Epidermal melanocyte (primary cell): ENCODE measurements at regions not wholly inside any gene's neighbourhood (a gene's known extent, or its start where the extent isn't known, plus 50 kb on each side); places are given as distances from the start of the nearest gene placed in this dataset.
"Not testable (repeated sequence)": the region's sequence is repeated elsewhere in the genome, so short reads cannot be mapped to it uniquely, and the experiment has no call there.

ENCODE experiments used
- DNase-seq: peaks from one replicate; pipeline ENCODE4 v3.0.0; 2011; ENCODE audit warnings: low spot score; ENCODE audit not compliant: insufficient read length

DNA sequence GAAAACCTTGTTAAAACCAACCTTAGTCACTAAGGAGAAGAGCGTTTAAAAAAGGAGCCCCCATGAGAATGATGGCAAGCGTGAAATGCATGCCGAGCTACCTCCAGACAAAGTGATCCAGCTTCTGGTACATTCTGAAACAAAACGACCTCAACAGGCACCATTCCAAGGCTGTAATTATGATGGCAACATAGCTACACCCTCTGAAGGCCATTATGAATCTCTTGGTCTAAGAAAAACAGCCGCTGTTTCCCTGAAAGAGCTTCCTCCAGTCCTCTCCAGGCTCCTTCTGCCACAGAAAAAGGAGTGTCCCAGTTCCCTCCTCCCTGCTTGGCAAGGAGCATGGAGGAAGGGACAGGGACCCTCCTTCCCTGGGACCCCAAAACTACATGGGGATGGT is 50.0 kb upstream of the ABLIM1 start:
- DNase-seq: no peak

DNA sequence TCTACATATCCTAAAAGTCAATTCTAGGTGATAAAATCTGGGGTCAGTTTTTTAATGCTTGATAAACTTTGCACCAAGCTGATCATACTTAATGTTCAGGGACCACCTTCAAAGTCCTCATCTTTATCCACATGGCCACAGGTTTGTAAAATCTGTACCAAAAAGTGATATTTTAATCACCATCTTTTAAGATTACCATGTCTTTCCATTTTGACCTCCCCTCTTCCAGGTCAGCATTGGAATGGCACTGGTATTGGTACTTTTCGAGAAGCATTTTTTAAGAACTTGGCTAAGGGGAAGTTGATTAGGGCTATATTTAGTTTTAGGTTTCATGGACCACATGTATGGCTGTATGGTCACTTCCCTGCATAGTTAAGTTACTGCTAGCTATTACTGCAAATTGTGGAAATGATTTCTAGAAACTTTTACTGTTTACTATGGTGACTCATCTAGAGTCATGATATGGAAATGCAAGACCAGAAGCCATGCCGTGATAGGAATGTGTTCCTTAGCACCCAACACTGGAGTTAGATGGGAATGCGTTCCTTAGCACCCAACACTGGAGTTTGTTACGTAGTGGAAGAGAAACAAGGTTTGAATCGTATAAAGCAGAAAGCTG is 50.8 kb upstream of the ABLIM1 start:
- DNase-seq: no peak

DNA sequence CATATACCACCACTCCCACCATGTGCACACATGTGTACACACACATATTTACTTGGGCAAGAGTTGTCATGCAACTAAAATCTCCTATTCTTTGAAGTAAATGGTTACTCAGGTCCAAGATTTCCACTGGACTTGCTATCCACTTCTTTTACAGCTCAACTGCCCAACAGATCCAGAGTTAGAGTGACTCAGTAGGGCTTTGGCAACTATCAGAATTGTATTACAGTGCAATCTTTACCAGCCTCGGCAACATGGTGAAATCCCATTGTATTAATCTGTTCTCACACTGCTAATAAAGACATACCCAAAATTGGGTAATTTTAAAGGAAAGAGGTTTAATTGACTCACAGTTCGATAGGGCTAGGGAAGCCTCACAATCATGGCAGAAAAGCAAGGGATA is 51.9 kb upstream of the ABLIM1 start:
- no peak for DNase-seq

DNA sequence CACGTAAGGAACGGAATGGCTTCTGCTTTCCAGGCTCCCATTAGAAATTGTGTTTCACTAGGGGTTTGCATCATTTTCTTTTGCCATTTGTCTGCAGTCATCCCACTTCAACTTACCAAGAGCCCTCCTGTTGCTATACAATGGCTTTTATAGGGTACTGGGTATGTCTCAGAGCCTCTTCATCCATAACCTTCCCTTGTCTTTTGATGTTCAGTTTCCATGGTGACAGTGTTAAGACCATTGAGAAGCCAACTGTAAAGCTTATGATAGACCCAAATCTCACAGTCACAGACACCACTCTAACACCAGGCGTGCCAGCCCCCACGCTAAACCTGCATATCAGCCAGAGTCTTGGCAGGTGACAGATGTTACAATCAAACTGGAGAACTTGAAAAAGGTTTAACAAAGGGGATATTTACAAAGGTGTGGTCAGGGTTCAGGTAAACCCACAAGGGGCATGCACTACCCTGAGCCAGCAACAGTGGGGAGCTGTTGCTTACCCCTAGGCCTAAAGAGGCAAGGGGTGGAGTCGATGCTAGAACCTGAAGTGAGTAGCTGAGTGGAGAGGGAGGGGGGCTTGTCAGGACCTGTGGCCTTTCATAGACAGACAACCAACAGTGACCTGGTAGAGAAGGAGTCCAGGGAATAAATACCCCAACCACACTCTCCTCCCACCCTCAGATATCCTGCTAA is 53.2 kb upstream of the ABLIM1 start:
- DNase-seq: no peak

DNA sequence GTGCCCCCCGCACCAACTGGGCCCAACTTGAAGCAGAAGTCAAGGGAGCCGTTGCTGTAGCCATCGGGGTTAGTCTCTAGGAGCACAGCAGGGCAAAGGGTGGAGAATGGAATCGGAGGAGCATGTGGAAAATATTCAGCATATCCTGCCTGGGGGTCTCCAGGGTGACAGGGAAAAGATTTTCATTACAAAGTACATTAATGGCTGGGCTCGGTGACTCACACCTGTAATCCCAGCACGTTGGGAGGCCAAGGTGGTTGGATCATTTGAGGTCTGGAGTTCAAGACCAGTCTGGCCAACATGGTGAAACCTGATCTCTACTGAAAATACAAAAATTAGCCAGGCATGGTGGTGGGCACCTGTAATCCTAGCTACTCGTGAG is 53.8 kb upstream of the ABLIM1 start:
- DNase-seq: no peak

DNA sequence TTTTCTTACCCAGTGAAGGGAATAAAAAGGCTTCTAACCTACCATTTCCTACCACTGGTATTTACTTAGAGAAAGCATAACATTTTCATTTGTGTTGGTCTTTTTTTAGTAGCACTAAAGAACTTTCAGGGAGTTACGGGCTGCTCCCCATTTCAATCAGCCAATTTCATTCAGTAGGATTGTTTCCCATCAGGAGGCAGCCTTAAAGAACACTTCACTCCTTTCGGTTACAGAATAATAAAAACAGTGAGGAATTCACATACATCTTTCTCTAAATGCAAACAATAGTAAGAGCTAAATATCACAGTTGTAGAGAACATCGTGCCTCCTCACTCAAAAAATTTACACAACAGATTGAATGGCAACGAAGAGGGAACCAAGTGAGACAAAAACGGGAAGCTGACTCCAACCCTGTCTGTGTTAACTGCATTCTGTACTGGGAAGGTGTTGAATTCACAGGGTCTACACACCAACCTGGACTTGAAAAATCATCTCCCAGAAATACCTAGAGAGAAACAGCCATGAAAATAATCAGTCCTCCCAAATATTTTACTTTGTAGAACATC is 55.5 kb upstream of the ABLIM1 start:
- no peak for DNase-seq

DNA sequence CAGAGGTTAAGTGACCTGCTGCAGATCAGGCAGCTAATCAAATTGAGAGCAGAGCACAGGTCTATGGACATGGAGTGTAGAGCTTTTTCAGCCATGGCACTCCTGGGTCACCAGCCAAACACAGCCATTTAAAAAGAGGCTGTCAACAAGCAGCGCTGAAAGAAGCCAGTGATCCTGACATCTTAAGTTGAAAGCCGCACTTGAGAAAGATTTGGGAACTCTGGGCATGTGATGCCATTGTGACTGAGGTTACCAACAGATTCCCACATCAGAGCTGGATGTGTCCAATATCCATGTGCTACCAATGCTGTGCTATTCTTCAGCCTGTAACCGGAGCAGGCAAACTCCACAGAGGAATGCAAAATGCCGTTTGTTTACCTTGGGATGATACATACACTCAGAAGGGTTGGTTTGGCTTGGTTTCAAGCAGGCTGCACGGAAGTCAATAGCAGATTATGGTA is 56.2 kb upstream of the ABLIM1 start:
- DNase-seq: no peak

DNA sequence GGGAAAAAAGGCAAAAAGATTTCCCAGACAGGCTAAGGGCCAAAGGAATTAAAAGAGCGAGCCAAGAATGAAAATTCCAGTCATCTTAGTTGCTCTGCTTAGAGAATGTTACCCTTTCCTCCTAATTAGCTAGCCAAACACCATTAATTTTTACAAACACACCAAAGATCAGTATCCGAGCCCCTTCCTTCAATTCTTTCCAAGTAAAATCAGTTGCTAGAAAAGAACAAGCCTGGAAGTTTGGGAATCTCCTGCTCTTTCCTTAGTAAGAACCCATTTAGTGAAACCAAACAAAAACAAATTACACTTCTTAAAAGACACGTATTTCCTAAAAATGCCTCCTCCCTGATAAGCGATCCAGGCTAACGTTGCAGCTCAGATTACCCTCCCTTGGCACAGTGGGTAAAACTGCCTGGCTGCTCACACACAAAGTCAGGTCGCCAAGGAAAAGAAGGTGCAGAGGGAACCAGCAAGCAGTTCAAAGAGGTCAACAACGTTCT is 57.1 kb upstream of the ABLIM1 start:
- DNase-seq: no peak

DNA sequence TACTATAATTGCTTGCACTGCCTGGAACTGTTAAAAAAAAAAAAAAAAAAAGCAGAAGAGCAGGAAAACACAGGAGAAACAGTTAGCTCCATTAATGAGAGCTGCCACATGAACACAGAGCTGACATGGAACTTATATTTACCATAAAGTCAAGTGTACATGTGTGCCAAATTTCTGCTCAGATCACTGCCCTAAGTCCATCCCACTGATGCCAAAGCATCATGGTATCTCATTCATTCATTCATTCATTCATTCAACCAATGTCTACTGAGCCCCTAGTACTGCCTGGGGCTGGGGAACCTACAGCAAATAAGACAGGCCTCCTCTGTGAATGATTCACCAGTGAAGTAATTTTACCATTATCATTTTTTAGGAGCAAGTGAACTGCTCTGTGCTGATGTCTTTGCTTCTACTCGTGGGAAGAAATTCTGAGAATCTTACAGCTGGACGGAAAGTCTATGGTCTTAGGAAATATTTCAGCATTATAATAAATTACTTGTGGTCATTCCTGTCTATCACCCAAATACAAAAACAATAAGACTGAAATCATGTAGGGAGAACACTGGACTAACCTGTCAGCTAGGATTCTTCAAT is 58.8 kb upstream of the ABLIM1 start:
- no peak for DNase-seq

DNA sequence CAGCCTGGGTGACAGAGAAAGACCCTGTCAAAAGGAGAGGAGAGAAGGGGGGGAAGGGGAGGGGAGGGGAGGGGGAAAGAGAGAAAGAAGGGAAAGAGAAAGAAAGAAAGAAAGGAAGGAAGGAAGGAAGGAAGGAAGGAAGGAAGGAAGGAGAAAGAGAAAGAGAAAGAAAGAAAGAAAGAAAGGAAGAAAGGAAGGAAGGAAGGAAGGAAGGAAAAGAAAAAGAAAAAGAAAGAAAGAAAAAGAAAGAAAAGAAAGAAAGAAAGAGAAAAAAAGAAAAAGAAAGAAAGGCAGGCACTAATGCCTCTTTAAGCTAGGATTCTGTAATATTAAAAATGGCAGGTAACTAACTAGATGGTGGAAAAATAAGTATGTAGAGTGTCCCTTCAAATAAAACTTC is 59.8 kb upstream of the ABLIM1 start:
- DNase-seq: not testable (repeated sequence)

DNA sequence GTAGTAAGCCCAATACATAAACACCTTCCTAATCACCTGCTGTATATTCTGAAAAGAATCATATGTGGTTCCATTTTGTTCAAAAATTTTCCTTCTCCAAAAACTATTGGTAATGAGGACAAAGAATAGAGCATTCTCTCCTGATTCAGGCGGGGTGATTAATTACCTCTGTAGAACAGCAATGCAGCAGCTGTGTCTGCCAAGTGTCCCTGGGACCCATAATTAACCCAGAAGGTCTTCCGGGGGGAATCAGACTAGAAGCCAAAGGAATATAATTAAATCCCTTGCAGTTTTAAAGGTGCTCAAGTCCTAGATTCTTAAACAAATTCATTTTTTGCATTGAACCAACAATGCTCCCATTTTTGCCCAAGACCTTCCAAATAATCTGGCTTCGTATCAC is 60.3 kb upstream of the ABLIM1 start:
- no peak for DNase-seq

DNA sequence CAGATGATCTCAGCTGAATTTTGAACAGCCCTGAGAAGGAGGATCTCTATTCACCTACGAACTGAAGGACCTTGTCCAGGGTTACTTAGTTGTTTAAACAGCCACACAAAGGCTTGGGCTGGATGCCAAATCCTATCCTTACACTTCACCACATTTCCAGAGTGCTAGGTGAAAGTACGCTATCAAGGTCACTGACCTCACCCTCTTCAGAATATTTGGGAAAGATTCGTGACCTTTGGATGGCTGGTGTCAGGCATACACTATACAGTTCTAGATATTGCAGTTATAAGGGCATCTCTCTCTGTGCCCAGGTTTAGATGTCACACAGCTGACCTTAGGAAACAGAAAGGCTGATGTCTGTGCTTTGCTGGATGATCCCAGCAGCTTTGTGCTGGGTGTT is 61.2 kb upstream of the ABLIM1 start:
- no peak for DNase-seq

DNA sequence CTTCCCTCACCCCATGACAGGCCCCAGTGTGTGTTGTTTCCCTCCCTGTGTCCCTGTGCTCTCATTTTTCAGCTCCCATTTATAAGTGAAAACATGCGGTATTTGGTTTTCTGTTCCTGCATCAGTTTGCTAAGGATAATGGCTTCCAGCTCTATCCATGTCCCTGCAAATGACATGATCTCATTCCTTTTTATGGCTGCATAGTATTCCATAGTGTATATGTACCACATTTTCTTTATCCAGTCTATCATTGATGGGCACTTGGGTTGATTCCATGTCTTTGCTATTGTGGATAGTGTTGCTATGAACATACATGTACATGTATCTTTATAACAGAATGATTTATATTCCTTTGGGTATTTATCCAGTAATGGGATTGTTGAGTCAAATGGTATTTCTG is 61.9 kb upstream of the ABLIM1 start:
- not testable (repeated sequence) for DNase-seq

DNA sequence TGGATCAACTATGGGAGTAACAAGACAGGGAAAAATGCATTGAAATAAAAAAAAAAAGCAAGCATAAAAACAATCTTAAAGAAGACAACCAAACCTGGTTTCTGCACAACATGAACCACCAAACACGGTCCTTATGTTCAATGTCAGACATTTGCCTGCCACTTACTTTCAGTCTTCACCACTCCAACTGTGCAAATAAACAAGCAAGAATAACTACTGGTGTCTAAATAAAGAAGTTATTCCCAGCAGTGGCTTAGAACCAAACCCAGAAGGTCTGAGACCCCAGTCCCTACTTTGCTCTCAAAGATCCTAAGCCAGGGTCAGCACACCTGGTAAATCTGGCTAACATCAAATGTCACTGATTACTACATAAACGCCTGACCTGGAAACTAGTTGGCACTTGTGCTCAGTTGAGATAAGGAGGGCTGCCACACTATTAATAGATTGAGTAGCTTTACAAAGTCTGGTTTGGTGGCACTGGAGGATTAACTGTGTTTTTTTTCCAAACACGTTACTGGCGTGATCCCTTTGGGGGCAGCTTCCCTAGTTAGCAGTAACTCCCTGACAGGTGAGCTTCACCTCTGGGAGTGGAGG is 62.7 kb upstream of the ABLIM1 start:
- no peak for DNase-seq

DNA sequence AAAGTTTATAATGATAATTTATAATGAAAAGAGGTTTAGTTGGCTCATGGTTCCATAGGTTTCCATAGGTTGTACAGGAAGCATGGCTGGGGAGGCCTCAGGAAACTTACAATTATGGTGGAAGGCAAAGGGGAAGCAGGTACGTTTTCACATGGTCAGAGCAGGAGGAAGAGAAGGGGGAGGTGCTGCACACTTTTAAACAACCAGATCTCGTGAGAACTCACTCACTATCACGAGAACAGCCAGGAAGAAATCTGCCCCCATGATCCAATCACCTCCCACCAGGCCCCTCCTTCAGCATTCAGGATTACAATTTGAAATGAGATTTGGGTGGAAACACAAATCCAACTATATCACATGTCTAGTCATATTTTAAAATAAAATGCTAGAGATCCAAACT is 64.1 kb upstream of the ABLIM1 start:
- not testable (repeated sequence) for DNase-seq

DNA sequence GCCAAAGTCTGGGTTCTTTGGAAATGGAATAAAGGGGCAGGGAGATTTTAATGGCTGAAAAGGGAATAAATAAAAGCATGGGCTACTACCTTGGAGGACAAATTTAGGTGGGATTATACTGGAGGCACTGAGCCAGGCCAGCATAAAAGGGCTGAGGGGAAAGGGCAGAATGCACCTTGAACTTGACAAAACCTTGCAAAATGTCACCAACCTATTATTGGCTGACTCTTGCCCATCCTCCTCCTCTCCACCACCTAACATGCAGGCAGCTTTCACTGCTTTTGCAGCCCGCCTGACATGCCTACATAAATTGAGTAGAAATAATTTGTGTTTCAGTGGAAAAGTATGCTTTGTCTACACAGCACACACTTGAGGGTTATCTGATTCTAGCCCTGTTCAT is 65.3 kb upstream of the ABLIM1 start:
- no peak for DNase-seq

DNA sequence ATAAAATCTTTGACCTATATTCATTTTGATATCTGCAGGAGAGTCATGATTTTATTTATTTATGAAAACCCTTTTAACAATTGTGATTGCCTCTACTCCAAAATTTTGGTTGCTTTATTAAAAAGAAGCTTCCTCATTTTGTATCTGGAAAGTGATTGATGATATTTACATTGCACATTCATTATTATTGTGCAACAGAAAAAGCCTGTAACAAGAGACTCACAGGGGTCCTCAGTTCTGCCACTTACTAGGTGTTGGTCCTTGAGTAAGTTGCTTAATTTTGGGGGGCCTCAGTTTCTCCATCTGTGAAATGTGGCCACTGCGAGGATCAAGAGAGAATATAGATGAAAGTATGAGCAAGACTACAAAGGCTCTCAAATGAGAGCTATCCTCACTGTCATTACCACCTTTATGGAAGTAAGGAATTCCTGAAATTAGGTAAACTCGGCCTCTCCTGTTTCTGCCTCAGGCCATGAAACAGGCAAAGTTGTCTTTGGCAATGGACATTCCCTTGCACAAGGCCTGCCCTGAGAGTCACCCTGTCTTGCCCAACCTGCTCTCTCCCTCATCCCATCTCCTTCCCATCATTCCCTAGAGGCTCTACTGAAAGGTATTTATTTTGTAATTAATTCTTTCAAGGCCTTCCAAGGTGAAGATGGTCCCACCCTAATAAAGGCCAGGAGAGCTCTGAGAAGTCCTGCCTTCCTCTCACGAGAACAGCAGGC is 66.1 kb upstream of the ABLIM1 start:
- no peak for DNase-seq

DNA sequence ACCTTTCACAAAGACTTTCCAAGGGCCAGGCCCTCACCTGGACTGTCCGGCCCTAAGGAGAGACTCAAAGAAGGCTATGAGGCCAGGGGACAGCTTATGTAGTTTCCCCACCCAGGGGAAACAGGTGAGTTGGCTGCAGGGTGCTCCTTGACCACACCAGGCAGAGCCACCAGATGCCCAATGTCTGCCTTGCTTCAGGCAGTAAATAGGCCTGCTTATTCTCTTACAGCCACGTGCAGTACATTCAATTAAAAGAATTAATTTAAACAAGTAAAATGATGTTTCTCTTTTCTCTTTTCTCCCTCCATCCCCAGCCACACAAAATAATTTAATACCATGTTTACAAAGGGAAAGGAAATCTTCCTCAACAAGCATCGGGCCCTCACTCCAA is 66.6 kb upstream of the ABLIM1 start:
- no peak for DNase-seq

DNA sequence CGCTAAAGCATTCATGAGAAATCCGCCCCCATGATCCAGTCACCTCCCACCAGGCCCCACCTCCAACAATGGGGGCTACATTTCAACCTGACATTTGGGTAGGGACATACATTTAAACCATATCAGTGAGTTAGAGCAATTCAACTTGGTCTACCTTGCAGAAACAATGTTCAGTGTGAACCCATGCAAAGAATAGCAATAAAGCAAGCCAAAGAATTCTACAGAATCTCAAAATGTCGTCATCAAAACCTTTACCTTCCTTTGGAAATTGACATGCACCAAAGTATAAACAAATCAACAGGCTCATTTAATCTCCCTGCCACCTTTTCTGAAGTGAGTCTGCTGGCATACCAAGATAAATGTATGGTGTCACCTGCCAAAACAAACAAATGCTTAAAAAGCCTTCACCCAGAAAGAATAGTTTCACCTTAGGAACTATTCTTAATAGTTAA is 68.8 kb upstream of the ABLIM1 start:
- no peak for DNase-seq

DNA sequence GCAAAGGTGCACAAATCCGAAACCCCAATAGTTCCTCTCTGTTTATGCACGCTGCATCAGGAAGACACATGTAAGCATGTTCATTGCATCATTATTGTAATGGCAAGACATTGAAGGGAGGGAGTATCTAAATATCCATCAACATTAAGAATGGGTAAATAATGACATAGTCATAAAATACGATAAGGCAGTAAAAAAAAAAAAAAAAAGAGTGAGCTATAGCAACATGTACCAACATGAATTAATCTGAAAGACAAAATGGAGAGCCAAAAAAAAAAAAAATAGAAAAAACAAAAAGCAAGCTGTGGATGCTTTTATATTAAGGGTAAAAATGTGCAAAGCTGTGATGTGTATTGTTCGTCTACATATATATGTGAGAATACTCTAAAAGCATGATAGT is 70.2 kb upstream of the ABLIM1 start:
- no peak for DNase-seq

DNA sequence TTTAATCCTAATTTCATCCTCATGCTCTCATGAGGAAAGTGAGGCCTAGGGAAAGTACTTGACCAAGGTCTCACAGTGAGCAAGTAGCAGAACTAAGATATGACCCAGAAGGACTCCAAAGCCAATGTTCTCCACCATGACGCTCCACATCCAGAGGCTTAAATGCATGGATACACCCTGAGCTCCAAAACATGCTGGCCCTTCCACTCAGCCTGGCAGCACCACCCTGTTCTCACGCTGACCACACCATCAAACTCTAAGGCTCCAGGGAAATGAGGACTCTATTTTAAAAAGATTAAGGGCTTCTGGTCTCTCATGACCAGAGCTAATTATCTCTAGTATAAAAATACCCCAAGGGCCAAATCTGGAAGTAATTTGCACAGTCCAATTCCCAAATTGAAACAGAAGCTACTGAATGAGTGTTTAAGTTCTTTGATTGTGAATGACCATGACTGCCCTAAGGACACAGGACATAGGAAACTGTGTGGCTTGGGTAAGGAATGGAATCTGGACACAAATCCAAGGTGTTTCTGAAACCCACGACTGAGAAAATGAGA is 71.1 kb upstream of the ABLIM1 start:
- peak; percentile 32 for DNase-seq
